ENCODE measurements at regions not wholly inside any gene's neighbourhood (a gene's known extent, or its start where the extent isn't known, plus 50 kb on each side); places are given as distances from the start of the nearest gene placed in this dataset.

GRCh38 chr10:31709476-31709875 lies 219.2 kb downstream of the ARHGAP12 start:
- no peak for DNase-seq (ENCODE audit: low read depth, low spot score)

GRCh38 chr10:31709028-31709427 lies 219.6 kb downstream of the ARHGAP12 start:
- DNase-seq (ENCODE audit: low read depth, low spot score): no peak

- no peak for DNase-seq (ENCODE audit: low read depth, low spot score)
These were observed 220.2 kb downstream of the ARHGAP12 start for GRCh38 chr10:31708474-31708873.

GRCh38 chr10:31708046-31708445 lies 220.6 kb downstream of the ARHGAP12 start:
- no peak for DNase-seq (ENCODE audit: low read depth, low spot score)

GRCh38 chr10:31707093-31708039 lies 221.3 kb downstream of the ARHGAP12 start:
- DNase-seq (ENCODE audit: low read depth, low spot score): no peak

GRCh38 chr10:31706464-31707092 lies 222.1 kb downstream of the ARHGAP12 start:
- DNase-seq (ENCODE audit: low read depth, low spot score): no peak

- DNase-seq (ENCODE audit: low read depth, low spot score): no peak
These were observed 223.5 kb downstream of the ARHGAP12 start for GRCh38 chr10:31705136-31705535.

- no peak for DNase-seq (ENCODE audit: low read depth, low spot score)
These were observed 224.4 kb downstream of the ARHGAP12 start for GRCh38 chr10:31704195-31704594.

- no peak for DNase-seq (ENCODE audit: low read depth, low spot score)
These were observed 225.7 kb downstream of the ARHGAP12 start for GRCh38 chr10:31702954-31703353.

- no peak for DNase-seq (ENCODE audit: low read depth, low spot score)
These were observed 226.6 kb downstream of the ARHGAP12 start for GRCh38 chr10:31702005-31702404.

- DNase-seq (ENCODE audit: low read depth, low spot score): no peak
These were observed 227.1 kb downstream of the ARHGAP12 start for GRCh38 chr10:31701546-31701945.

GRCh38 chr10:31700181-31700611 lies 228.4 kb downstream of the ARHGAP12 start:
- no peak for DNase-seq (ENCODE audit: low read depth, low spot score)

GRCh38 chr10:31698181-31698830 lies 230.3 kb downstream of the ARHGAP12 start:
- no peak for DNase-seq (ENCODE audit: low read depth, low spot score)

- no peak for DNase-seq (ENCODE audit: low read depth, low spot score)
These were observed 231.1 kb downstream of the ARHGAP12 start for GRCh38 chr10:31697271-31698180.

GRCh38 chr10:31694929-31695837 lies 233.4 kb downstream of the ARHGAP12 start:
- no peak for DNase-seq (ENCODE audit: low read depth, low spot score)

GRCh38 chr10:31694126-31694685 lies 234.4 kb downstream of the ARHGAP12 start:
- no peak for DNase-seq (ENCODE audit: low read depth, low spot score)

- DNase-seq (ENCODE audit: low read depth, low spot score): no peak
These were observed 235.1 kb downstream of the ARHGAP12 start for GRCh38 chr10:31693491-31693890.

- no peak for DNase-seq (ENCODE audit: low read depth, low spot score)
These were observed 239.4 kb downstream of the ARHGAP12 start for GRCh38 chr10:31689233-31689632.

- DNase-seq (ENCODE audit: low read depth, low spot score): no peak
These were observed 240.8 kb downstream of the ARHGAP12 start for GRCh38 chr10:31687663-31688482.
